ENCODE measurements at regions not wholly inside any gene's neighbourhood (a gene's known extent, or its start where the extent isn't known, plus 50 kb on each side); places are given as distances from the start of the nearest gene placed in this dataset.
"Not testable (repeated sequence)": the region's sequence is repeated elsewhere in the genome, so short reads cannot be mapped to it uniquely, and the experiment has no call there.

DNA sequence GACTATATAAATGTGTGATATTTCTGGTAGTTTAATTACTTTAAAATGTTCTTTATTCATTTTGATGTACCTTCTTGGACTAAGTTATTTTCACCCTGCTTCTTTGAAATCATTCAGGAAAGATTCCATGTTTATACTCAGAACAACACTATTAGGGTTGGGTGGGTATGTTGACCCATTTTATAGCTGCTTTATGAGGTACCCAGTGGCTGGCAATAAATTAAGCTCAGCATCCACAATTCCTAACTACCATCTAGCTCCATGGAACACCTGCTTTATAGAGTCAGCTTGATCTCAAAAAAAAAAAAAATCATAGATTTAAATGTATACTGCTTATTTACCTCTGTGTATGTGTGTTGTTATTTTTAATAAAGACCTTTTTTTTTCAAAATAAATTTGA is 78.9 kb upstream of the ZNF91 start:
- no peak overlapping the region for H3K27ac Mint-ChIP-seq
- no peaks in the 10 kb centered on the region for H3K36me3 Mint-ChIP-seq
- H3K27me3 Mint-ChIP-seq = peaks cover 18% of the 10 kb centered on the region
- peaks cover 40% of the 10 kb centered on the region for H3K9me3 Mint-ChIP-seq
- DNase-seq = no peak
- H3K4me3 Mint-ChIP-seq = no peak overlapping the region
- H3K4me1 Mint-ChIP-seq = no peaks in the 10 kb centered on the region
- CTCF ChIA-PET = no interaction called here

DNA sequence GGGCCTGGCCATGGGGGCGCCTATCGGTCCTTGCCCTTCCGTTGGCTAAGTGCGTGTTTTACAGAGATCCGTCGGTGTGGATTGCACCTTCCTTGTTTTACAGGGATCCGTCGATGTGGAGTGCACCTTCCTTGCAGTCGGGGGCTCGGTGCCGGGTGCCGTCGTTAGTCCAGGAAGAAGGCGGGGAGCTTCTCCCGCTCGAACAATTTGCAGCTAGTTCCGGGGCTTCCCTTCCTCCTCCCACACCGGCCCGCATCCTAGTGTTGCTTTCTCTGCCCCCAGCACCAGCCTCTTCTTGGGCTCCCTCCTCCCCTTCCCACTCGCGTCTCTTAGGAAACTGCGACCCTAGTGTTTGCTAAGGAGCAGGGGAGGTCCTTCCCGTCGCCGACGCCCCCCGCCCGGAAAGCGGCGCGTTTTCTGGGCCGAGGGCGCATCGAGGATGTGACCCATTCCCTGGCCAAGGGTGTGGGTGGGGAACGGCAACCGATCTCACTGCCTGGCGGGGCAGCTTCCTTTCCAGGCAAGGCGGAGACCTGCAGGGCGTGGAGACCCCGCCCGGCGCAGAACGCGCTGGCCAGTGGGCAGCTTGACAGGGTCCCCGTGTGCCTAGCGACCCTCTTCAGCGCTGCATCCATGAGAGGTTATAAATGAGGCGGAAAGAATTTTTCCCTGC is 75.7 kb upstream of the ZNF91 start:
- CTCF ChIA-PET = no interaction called here
- no peak overlapping the region for H3K4me3 Mint-ChIP-seq
- H3K9me3 Mint-ChIP-seq = peaks cover 40% of the 10 kb centered on the region
- H3K27ac Mint-ChIP-seq = no peak overlapping the region
- no peaks in the 10 kb centered on the region for H3K4me1 Mint-ChIP-seq
- peaks cover 40% of the 10 kb centered on the region for H3K27me3 Mint-ChIP-seq
- H3K36me3 Mint-ChIP-seq = no peaks in the 10 kb centered on the region
- DNase-seq = no peak

DNA sequence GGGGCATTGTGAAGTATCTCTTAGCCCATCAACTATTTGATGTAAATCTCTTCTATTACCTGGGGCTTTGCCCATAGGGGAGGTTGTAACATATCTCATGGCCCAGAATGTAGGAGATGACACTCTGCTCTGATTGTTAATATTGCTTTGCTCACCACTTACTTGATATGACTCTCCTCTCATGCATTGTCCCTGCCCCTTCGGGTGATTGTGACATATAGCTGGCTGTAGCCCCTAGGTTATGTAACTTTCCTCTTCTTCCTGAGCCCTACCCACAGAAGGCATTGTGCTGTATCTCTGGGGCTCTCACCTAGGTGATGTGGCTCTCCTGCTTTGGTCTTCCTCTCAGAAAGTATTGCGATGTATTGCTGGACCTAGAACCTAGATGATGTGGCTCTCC is 69.1 kb upstream of the ZNF91 start:
- Mint-ChIP-seq H3K9me3 (peaks cover 45% of the 10 kb centered on the region), H3K27me3 (peaks cover 25% of the 10 kb centered on the region)
- CTCF ChIA-PET = interaction anchor here (0.6 kb wide), 1 partner anchor 102 kb away, joined by 3 read pairs; no protein-coding TSS in a partner anchor
- not testable (repeated sequence) for H3K4me3 Mint-ChIP-seq, H3K27ac Mint-ChIP-seq, H3K36me3 Mint-ChIP-seq, H3K4me1 Mint-ChIP-seq, DNase-seq

DNA sequence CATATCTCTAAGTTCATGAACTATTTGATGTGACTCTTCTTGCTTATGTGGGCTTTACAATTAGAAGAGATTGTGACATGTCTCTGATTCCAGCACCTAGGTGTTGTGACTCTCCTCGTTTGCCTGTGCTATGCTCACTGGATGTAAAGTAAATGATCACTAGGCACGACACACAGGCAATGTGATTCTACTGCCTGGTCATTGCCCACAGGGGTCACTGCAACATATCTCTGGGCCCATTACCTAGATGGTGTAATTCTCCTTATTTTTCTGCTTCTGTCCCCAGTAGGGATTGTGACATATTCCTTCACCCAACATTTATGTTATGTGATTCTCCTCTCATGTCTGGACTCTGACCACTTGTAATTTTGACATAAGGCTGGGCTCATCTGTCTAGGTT is 65.8 kb upstream of the ZNF91 start:
- H3K4me1 Mint-ChIP-seq = no peaks in the 10 kb centered on the region
- H3K4me3 Mint-ChIP-seq = no peak overlapping the region
- CTCF ChIA-PET = no interaction called here
- H3K9me3 Mint-ChIP-seq = peaks cover 56% of the 10 kb centered on the region
- H3K27ac Mint-ChIP-seq = no peak overlapping the region
- no peaks in the 10 kb centered on the region for H3K36me3 Mint-ChIP-seq
- peaks cover 3% of the 10 kb centered on the region for H3K27me3 Mint-ChIP-seq
- no peak for DNase-seq

DNA sequence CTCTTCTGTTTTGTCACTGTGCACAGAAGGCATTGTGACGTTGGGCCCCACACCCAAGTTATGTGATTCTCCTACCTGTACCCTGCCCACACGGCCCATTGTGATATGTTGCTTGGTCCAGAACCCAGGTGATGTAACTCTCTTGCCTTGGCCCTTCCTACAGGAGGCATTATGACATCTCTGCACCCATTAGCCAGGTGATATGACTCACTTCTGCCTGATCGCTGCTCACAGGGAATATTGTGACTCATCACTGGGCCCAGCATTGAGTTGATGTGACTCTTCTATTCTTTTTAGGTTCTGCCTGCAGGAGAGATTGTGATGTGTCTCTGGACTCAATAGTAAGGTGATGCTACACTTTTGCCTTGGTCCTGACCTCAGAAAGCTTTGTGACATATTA is 65.4 kb upstream of the ZNF91 start:
- Mint-ChIP-seq H3K36me3 (no peaks in the 10 kb centered on the region), H3K9me3 (peaks cover 60% of the 10 kb centered on the region)

More for the DNA sequence above, 65.4 kb upstream of the ZNF91 start:
- DNase-seq = no peak
- no peaks in the 10 kb centered on the region for H3K27me3 Mint-ChIP-seq
- H3K4me3 Mint-ChIP-seq = no peak overlapping the region
- CTCF ChIA-PET = no interaction called here
- no peak overlapping the region for H3K27ac Mint-ChIP-seq
- H3K4me1 Mint-ChIP-seq = no peaks in the 10 kb centered on the region

All from activated naive CD4-positive, alpha-beta T cell treated with anti-CD3 and anti-CD28 coated beads, Interleukin-2, amount 10 ng/mL, durations not matched to agents 7 days and 5 days (primary cell).